ENCODE measurements at regions not wholly inside any gene's neighbourhood (a gene's known extent, or its start where the extent isn't known, plus 50 kb on each side); places are given as distances from the start of the nearest gene placed in this dataset.

GRCh38 chr18:51668101-51668500 is 470.6 kb upstream of the MEX3C start:
- TF ChIP-seq EZH2phosphoT487 (IDR thresholded peaks at IDR 0.05; ENCODE audit: borderline replicate concordance, low read length), result no peak
- peak; percentile 56 for TF ChIP-seq CTCF (conservative IDR thresholded peaks at IDR 0.05; ENCODE audit: low read depth, low read length)
- no peak for TF ChIP-seq EZH2 (IDR thresholded peaks at IDR 0.05; ENCODE audit: low read length, unreplicated experiment)
- ATAC-seq (no peak), DNase-seq (peak; percentile 51)
- no peaks in the 10 kb centered on the region for H3K4me1 ChIP-seq (ENCODE audit: insufficient read depth, low read length)
- BruUV-seq (replicated peaks), result no TSS peak
- ChIA-PET POLR2A (ENCODE audit: unreplicated experiment) (no interaction called here), CTCF (interaction anchor here (0.6 to 1.3 kb wide), 2 partner anchors 534 to 620 kb away, joined by 4 to 7 read pairs; no protein-coding TSS in a partner anchor)
- H3K4me2 ChIP-seq (ENCODE audit: low read length), result no peak overlapping the region
- intact Hi-C loops (cut with micrococcal nuclease), result no loop called here
- H3K9ac ChIP-seq (ENCODE audit: low read length), result no peak overlapping the region
- H3K4me3 ChIP-seq (ENCODE audit: low read length), result no peak overlapping the region
- no peak overlapping the region for H2AFZ ChIP-seq (ENCODE audit: low read length)
- no peaks in the 10 kb centered on the region for H3F3A ChIP-seq (ENCODE audit: low read length, unreplicated experiment)
- no peak overlapping the region for H3K27ac ChIP-seq (ENCODE audit: low read length)
- H3K27me3 ChIP-seq (ENCODE audit: low read length), result no peaks in the 10 kb centered on the region
- H3K9me2 ChIP-seq (replicated peaks; ENCODE audit: low read length), result no peaks in the 10 kb centered on the region
- H3K9me3 ChIP-seq (ENCODE audit: low read length), result no peaks in the 10 kb centered on the region
- H4K20me1 ChIP-seq (ENCODE audit: low read length), result no peaks in the 10 kb centered on the region
- H3K79me2 ChIP-seq (ENCODE audit: low read length), result no peaks in the 10 kb centered on the region
- H3K36me3 ChIP-seq (ENCODE audit: low read depth, low read length), result no peaks in the 10 kb centered on the region

GRCh38 chr18:51668607-51669006 is 471.1 kb upstream of the MEX3C start:
- POLR2A ChIA-PET (ENCODE audit: unreplicated experiment), result no interaction called here
- no peaks in the 10 kb centered on the region for H3K9me2 ChIP-seq (replicated peaks; ENCODE audit: low read length)
- H3K9me3 ChIP-seq (ENCODE audit: low read length), result no peaks in the 10 kb centered on the region
- DNase-seq (no peak), ATAC-seq (no peak)
- intact Hi-C loops (cut with micrococcal nuclease), result no loop called here
- no peaks in the 10 kb centered on the region for H3F3A ChIP-seq (ENCODE audit: low read length, unreplicated experiment)
- no peaks in the 10 kb centered on the region for H3K36me3 ChIP-seq (ENCODE audit: low read depth, low read length)
- no peaks in the 10 kb centered on the region for H4K20me1 ChIP-seq (ENCODE audit: low read length)
- H3K27me3 ChIP-seq (ENCODE audit: low read length), result no peaks in the 10 kb centered on the region
- no peak overlapping the region for H2AFZ ChIP-seq (ENCODE audit: low read length)
- no peak overlapping the region for H3K4me3 ChIP-seq (ENCODE audit: low read length)
- BruUV-seq (replicated peaks), result no TSS peak
- no peak overlapping the region for H3K9ac ChIP-seq (ENCODE audit: low read length)
- H3K79me2 ChIP-seq (ENCODE audit: low read length), result no peaks in the 10 kb centered on the region
- H3K4me1 ChIP-seq (ENCODE audit: insufficient read depth, low read length), result no peaks in the 10 kb centered on the region
- H3K4me2 ChIP-seq (ENCODE audit: low read length), result no peak overlapping the region
- no peak overlapping the region for H3K27ac ChIP-seq (ENCODE audit: low read length)
- no peak for TF ChIP-seq CTCF (conservative IDR thresholded peaks at IDR 0.05; ENCODE audit: low read depth, low read length)
- no peak for TF ChIP-seq EZH2phosphoT487 (IDR thresholded peaks at IDR 0.05; ENCODE audit: borderline replicate concordance, low read length)
- no peak for TF ChIP-seq EZH2 (IDR thresholded peaks at IDR 0.05; ENCODE audit: low read length, unreplicated experiment)
- CTCF ChIA-PET, result interaction anchor here (1.3 kb wide), 1 partner anchor 620 kb away, joined by 7 read pairs; no protein-coding TSS in a partner anchor

- POLR2A ChIA-PET (ENCODE audit: unreplicated experiment), result no interaction called here
Observed at GRCh38 chr18:51686590-51686989, 489.1 kb upstream of the MEX3C start.

More at GRCh38 chr18:51686590-51686989, 489.1 kb upstream of the MEX3C start:
- H3K4me2 ChIP-seq (ENCODE audit: low read length), result no peak overlapping the region
- CTCF ChIA-PET, result no interaction called here
- no peaks in the 10 kb centered on the region for H3K36me3 ChIP-seq (ENCODE audit: low read depth, low read length)
- no peaks in the 10 kb centered on the region for H3F3A ChIP-seq (ENCODE audit: low read length, unreplicated experiment)
- H2AFZ ChIP-seq (ENCODE audit: low read length), result no peak overlapping the region
- no TSS peak for BruUV-seq (replicated peaks)
- no peaks in the 10 kb centered on the region for H4K20me1 ChIP-seq (ENCODE audit: low read length)
- no peaks in the 10 kb centered on the region for H3K27me3 ChIP-seq (ENCODE audit: low read length)
- no peak overlapping the region for H3K9ac ChIP-seq (ENCODE audit: low read length)
- H3K9me2 ChIP-seq (replicated peaks; ENCODE audit: low read length), result no peaks in the 10 kb centered on the region
- H3K9me3 ChIP-seq (ENCODE audit: low read length), result no peaks in the 10 kb centered on the region
- no peaks in the 10 kb centered on the region for H3K79me2 ChIP-seq (ENCODE audit: low read length)
- no peaks in the 10 kb centered on the region for H3K4me1 ChIP-seq (ENCODE audit: insufficient read depth, low read length)
- no peak overlapping the region for H3K4me3 ChIP-seq (ENCODE audit: low read length)
- TF ChIP-seq EZH2 (IDR thresholded peaks at IDR 0.05; ENCODE audit: low read length, unreplicated experiment) (no peak), CTCF (conservative IDR thresholded peaks at IDR 0.05; ENCODE audit: low read depth, low read length) (no peak), EZH2phosphoT487 (IDR thresholded peaks at IDR 0.05; ENCODE audit: borderline replicate concordance, low read length) (no peak)
- intact Hi-C loops (cut with micrococcal nuclease), result no loop called here
- no peak for DNase-seq
- no peak overlapping the region for H3K27ac ChIP-seq (ENCODE audit: low read length)
- no peak for ATAC-seq
